NCI-H2029 treated with DMSO at 0.1 percent for 48 hours (cell line): ENCODE measurements at regions not wholly inside any gene's neighbourhood (a gene's known extent, or its start where the extent isn't known, plus 50 kb on each side); places are given as distances from the start of the nearest gene placed in this dataset.

Experiments
- DNase-seq: peaks from one replicate; lab custom pipeline; 2025; lab: John Stamatoyannopoulos, UW

DNA sequence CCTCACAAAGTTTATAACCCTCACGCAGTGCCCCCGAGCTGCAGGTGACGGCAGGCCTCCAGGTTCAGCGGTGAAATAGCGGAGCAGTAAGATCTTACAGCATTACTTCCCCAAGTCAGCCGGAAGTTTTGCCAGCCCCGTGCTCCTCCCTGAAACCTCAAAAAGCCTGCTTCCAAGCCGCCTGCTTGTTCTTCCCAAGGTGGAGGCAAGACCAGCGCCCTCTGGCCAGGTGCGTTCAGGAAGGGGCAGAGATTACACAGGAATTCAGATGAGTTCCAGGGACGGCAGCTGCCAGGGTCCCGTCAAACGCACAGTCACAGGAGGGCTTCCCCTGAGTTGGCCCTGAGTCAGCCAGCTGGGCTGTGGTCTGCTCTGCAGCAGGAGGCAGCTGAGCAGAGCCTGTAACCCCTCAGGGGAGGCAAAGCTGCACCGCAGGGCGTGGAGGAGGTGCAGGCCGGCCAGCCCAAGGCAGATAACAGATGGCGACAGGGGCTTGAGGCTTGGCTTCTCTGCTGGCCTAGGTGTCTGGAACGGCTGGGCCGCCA is 124.1 kb upstream of the RPS6KA2 start:
- DNase-seq: no peak

DNA sequence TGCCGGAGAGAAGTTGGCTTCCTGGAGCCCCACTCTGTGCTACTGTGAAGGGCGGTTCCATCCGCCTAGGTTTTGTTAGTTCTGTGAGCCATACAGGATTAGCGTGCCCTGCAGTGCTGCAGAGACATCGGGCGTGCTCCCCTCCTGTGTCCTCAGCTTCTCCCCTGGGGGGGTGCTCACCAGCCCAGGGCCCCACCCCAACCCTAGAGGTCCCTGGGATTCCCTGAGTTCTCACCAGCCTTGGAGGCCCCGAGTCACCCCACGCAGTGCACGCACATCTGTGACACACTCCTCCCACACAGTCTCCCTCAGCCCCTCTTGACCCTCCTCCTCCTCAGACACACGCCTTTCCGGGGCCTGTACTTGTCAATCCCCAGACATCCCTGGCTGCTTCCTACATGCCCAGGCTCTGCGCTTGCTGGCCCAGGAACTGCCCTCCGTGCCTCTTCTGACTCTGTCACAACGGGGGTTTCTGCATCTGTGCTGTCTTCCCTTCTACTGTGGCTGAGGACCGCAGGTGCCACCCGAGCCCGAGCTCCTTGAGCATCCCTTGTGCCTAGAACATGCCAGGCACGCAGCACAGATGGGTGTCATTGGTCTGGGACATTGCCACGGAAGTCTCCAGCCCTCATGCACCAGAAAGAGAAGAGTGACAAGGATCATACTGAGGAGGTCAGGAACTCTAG is 123.2 kb upstream of the RPS6KA2 start:
- no peak for DNase-seq

DNA sequence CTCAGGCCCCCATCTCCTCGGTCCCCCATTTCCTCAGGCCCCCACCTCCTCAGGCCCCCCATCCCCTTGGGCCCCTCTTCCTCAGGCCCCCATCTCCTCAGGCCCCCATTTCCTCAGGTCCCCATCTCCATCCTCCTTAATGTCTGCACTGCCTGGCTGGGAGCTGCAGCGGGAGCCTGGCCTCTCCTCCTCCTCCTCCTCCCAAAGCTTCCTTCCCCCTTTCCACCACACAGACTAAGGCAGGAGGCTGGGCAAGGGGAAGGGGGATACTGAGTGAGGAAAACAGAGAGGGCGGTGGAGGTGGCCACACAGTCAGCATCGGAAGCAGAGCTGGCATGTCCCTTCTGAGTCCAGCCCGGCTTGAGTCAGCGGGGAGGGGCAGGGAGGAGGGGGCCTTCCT is 122.6 kb upstream of the RPS6KA2 start:
- no peak for DNase-seq

DNA sequence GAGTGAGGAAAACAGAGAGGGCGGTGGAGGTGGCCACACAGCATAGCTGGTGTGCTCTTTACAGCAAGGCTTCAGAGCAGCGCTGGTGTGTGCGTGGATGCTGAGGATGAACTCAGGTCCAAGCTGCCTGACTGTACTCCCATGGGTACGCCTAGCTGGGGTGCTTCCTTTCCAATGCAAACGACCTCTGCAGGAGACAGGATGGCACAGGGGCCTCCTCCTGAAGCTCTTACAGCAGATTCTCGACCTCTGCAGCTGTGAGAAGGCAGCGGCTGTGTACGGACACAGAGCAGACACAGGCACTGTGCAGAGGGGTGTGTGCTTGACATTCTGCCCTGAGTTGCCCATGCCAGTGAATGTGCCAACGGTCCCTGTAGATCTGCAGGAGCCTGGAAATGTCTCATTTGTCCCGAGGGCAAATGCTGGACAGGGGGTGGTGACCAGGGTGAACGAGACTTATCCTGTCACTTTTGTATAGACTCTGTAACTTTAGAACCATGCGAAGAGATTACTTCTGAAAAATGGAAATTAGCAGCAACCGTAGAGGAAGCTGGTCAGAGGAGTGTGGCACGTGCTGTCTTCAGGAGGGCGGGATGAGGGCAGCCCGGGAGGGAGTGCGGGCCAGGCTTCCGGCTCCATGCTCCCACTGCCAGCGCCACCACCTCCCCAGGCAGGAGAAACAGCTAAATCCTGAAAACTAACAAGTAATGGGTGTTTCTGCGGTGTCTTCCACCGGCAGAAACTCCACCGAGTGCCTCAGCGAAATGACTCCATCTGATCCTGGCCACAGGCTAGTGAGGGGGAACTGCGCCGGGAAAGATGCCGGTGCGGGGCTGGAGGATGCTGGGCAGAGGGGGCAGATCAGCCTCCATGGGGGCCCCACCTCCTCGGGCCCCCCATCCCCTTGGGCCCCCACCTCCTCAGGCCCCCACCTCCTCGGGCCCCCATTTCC is 120.9 kb upstream of the RPS6KA2 start:
- DNase-seq: no peak

DNA sequence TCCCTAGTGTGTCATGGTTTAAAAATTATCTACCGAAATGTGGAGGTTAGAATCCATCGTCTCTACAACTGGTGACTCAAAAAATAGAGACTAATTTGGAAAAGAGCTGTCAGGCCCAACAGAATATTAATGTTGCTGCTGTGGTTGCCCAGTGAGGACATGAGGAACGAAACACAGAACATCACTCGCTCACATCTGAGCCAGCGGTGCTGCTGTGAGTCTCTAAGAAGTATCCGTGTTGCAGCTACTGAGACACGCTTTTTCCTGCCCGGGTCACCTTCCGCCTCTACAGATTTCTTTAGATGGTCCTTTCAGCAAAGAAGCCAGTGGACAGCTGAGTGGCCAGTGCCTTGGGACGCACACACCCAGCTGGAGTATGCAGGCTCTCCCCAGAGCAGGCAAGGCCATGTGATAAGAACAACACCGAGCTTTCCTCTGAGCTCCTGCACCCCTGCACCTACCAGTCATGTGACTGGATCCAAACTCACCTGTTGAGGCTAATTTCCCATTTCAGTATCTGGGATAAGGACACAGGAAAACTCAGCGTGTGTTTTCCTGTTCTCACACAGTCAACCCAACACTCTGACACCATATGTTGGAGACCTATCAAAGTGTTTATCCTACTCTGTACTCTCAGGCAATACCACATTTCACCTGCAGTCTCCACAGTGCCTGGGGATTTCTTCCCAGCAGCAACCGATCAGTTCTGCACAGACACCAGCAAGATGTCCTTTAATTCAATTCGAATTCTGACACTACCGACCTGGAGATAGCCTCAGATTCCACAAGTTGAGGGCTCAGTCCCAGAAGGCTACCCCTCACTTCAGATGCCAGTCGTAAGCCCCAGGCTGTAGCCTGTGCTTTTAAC is 119.0 kb upstream of the RPS6KA2 start:
- no peak for DNase-seq

DNA sequence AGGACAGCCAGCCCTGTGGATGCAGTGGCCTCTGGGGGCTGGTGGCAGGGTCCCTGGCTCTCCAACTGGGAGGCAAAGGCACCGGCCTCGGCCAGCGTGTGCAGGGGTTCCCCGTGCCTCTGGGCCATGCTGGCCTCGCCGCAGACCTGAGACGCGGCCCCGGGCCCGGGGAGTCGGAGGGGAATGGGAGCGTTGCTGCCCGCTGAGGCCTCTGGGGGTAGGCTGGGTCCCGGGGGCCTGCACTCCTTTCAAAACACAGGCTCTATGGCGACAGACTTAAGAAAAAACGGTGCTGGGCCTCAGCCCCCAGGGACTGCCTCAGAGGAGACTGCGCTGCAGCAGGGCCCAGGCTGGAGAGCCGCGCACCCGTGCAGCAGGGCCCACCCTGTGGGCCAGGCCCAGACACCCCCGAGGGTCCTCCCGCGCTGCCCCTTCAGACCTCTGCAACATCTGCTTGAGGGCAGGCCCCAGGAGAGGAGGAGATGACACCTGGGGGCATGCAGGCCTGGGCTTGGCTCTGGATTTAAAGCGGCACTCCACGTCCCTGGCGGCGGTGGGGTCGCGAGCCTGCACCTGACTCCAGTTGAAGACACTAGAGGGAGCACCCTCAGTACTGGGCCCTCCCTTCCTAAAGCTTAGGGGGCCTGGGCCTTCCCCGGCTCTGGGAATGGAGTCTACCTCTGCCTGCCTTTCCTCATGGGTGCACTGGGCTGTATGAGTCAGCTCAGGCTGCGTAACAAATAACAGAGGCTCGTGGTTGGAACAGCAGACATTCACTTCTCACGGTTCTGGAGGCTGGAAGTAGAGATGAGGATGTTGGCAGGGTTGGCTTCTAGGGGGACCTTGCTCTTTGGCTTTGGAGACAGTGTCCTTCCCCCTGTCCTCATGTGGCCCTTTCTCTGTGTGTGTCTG is 117.4 kb upstream of the RPS6KA2 start:
- no peak for DNase-seq

DNA sequence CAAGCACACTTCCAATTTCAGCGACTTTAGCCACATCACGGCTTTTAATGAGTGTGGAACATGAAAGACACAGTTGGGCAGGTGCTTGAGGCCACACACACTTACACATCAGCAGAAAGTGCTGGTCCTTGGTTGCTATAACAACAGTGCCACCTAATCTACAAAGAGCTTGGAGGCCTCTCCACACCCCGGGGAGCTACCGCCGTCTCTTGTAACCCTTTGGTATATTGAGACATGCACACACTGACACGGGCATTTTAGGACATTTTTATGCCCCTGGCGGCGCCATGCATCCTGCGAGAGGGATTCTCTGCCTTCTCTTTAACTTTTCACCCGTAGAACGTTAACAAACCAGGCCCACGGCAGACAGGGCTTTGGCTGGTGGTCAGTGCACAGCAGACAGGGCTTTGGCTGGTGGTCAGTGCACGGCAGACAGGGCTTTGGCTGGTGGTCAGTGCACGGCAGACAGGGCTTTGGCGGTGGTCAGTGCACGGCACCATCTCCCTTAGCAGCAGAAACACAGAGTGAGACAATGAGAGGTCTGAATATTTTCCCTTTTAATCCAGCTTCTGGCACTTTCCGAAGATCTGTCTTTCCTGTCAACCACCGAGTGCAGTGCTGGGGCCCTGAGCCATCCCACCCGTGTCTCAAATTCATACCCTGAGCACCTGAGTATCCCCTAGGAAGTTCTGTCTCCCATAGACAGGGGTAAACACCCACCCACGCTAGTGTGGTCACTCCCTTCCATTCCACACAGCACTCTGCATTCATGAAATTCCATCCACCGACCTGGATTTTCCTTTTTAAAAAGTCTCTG is 116.6 kb upstream of the RPS6KA2 start:
- DNase-seq: no peak

DNA sequence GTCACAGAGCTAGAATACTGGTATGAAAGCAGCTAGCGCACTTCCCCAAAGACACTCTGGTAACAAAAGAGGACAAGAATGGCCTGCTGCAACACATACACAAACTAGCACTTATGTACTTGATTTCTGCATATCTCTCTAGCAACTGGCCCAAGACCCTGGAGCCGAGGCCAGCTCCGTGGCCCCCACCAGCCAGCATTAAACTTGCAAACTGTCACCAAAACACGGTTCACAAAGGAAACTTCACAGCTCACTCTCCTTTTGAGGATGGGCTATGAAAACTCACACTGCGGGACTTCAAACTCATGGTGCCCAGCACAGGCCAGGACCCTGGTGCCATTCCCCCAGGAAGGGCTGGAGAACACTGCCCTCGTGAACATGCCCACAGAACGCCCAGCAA is 115.9 kb upstream of the RPS6KA2 start:
- DNase-seq: no peak

DNA sequence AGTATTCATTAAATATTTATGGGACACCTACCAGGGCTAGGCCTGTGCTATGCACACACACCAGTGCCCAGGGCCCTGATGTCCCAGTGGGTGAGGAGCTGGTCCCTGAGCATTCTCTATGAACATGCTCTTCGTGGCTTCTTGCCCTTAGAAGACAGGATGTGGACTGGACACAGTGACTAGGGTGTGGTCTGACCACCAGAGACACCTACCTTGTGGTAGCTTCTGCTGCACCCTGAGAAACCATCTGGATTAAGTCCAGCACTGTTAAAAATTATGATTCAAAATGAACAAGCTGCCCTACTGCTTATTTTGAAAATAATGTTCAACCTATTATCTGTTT is 112.9 kb upstream of the RPS6KA2 start:
- no peak for DNase-seq

DNA sequence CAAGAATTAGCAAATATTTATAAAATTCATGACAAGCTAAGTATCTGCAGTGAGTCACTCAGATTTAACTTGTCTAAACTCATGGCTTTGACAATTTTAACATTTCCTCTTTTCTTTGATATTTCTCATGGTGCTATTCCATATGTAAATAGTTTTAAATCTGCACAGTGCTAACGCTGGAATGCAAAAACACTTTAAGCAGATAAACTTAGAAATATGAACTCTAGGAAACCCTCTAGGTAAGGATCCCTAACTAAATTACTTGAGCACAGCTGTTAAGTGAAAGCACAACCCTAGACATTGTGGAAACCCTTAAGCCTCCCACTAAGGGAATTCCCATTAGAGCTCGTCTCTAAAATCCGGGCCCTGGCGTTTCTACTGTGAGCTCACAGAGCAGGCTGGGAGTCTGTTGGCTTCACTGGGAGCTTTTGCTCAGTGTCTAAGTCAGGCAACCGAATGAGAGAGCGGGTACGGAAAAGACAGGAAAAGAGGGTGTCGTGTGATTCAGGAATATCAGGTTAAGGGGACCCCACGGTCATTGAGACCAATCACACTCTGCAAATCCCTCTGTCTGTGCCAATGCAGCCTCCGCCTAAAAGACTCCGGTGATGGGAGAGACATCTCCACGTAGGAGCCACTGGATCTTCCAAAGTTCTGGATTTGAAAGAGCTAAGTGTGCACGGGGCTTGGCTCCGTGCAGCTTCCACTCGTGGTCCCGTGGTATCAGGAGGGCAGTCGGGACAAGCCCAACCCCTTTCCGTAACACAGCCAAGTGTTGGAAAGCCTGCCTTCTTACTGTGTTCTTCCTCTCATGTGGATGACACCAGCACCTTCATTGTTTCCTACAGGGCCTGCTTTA is 112.3 kb upstream of the RPS6KA2 start:
- no peak for DNase-seq

DNA sequence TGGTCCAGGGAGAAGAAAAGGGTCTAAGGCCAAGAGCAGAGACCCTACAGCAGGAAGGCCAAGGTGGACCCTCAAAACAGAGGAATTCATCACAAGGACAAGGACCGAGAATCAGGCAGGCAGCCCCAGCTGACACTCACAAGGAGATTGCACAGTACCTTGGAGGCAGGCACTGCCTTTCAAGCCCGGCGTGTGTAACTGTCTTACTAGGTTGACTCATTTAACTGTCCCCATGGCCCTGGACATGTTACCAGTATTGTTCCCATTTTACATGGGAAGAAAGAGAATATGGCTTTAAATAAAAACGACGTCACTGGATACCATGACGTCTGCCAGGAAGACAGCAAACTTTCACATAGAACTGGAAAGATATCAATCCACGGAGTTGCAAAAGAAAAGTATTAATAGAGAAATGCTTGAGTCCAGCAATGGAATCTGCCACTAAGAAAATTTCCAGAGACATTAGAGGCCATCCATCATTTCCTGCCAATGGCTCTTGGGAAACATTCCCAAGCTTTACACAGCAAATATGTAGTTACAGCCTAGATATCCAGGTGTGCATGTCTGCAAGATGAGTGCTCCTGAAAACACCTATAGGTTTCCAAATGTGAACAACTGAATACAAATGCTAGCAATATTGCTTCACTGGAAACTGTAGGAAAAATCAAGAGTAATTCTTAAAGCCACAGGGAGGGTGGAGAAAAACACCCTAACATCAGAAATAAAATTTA is 111.5 kb upstream of the RPS6KA2 start:
- no peak for DNase-seq

DNA sequence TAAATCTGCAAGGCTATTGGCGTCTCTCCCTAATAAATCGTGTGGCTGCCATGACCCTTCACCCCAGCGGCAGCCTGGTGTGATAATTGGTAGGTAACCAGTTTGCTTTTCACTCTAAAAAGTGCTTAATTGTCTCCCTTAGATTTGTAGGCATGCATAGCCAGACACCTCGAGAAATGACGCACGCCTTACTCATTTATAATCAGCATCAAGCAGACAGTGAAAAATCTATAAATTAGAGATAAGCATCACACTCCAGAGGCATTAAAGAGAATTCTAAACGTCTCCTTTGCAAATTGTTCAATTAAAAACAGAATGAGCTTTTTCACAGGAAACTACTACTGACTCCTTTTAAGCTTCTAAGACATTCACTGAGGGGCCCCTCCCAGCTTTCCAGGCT is 110.2 kb upstream of the RPS6KA2 start:
- DNase-seq: no peak

DNA sequence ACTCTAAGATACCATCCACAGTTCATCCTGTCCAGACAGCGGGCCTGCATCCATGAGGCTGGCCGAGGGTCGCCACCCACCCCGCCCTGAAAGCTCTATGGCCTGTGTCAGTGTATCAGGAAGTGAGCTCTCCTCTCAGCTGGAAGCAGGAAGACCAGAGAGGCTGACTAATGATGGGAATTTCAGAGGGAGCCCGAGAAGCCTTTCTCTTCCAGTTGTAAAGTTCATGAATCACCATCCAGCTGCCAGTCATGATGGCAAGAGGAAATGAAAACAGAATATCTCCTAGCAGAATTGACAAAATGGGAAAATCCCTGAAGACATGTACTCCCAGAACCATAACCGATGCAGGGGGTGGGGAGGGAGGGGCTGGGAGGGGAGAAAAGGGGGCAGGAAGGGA is 109.6 kb upstream of the RPS6KA2 start:
- no peak for DNase-seq

DNA sequence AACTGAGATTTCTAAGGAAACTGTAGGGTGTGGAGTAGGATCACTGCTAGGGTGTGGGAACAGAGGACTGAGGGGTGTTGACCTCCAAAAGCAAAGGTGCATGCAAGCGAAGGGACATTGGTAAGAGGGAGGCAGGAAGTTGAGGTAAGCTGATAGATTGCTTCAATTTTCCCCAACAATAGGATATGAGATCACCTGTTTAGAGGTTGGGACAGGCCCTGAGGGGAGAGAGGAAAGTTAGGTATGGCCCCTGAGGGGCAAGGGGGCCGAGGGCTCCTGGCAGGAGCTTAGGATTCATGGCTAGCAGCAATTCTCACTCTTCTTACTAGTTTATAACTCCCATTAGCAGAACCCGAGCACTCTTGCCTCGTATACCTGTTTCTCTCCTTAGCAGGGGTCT is 106.8 kb upstream of the RPS6KA2 start:
- no peak for DNase-seq

DNA sequence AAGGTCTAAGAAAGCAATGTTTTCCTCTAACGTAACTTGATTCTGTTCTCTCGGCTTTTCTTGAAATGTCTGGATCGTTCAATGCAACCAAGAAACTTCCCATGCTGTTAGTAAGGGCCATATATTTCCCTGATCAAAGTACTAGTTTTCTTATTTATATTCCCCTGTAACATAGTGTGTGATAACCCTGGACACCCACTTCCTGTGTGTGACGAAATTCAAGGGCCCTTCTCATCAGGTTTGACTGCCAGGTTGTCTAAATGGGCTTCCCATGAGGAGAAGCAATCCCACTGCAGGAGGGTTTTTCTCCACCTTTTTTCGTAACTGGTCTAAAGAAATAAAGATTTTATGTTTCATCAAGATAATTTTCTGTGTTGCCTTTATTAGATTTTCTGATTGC is 102.6 kb upstream of the RPS6KA2 start:
- DNase-seq: no peak

DNA sequence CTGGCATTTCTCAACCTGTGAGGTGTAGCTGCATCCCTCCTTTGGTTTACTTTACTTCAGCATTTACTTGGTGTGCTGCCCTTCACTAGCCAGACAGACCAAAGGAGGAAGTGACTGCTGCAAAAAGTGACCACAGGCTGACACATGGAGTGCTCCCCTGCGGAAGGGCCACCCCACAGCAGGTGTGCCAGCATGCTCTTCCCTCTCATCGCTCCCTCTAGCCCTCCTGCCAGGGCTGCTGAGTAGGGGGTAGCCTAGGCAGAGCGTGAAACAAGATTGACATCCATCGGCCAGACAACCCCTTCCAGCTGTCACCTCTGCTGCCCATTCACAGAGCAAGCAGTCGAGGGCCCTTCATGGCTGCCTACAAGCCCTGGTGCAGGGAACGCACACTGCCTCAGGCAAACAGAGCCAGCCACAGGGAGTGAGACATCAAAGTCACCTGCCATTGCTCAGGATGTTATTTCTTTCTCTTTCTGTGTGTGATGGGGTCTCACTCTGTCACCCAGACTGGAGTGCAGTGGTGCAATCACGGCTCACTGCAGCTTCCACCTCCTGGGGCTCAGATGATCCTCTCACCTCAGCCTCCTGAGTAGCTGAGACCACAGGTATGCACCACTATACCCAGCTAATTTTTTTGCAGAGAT is 102.0 kb upstream of the RPS6KA2 start:
- DNase-seq: no peak

DNA sequence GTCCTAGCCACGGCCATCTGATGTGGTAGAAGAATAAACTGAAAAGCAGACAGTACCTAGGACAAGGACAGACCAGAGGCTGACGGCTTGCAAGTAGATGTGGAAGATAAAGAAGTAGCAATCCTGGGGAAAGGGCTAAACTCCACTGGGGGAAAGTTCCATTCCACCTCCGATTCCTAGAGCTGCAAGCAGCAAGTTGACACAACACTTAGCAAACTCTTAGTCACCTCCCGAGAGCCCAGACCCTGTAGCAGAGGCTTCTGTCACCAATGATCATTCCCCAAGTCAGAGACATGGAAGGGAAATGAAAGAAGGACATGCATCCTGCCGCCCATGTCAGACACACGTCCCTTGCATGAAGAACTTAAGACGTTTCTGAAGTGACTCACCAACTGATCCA is 99.2 kb upstream of the RPS6KA2 start:
- no peak for DNase-seq

DNA sequence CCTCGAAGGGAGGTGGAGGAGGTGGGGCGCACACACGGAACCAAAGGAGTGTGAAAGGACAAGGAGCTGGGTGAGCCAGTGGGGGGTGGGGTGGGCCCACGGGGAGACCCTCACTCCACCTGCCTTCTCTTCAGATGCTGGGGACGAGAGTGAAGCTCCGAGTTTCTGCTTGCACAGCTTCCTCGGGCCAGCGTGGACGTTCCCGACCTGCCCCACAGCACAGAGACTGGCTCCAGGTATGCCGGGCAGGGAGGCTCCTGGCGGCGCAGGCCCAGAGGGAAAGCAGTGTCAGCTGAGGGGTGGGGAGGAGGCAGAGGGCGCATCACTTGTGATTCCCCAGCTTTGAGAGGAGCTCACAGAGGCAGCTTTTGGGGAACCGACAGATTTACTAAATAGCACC is 98.5 kb upstream of the RPS6KA2 start:
- DNase-seq: no peak
